Pancreas (tissue), 10 donors: ENCODE measurements at regions not wholly inside any gene's neighbourhood (a gene's known extent, or its start where the extent isn't known, plus 50 kb on each side); places are given as distances from the start of the nearest gene placed in this dataset.

Source experiments
- ATAC-seq, 4 donors: fragments of 200-7000 bp; cut with Tn5 transposase; one replicate each; pipeline versions ENCODE4 v1.8.0 to v1.9.1; 2020; ENCODE audit warnings: mild to moderate bottlenecking in 4 of 4, moderate library complexity in 4 of 4
- DNase-seq, 6 donors: peaks; one replicate each; pipeline ENCODE4 v3.0.0-alpha.2; 2020
- FAIRE-seq: peaks from 2 replicates; lab custom pipeline; 2012; peaks lifted over from hg19 to GRCh38; lab: Jason Lieb, UNC
- H3K27ac ChIP-seq, 4 donors: fragments of 200-600 bp; sonication (generic); 1 replicate in 3 of 4; 2 replicates in 1 of 4; pipeline versions ENCODE4 v1.5.0 to v1.8.0; 2020
- H3K27me3 ChIP-seq, 4 donors: fragments of 200-600 bp; one replicate each; pipeline ENCODE4 v1.8.0; 2021
- H3K36me3 ChIP-seq, 3 donors: fragments of 200-600 bp; sonication (generic) in 1 of 3; one replicate each; pipeline versions ENCODE4 v1.5.0 to v1.8.0; 2020 to 2021
- H3K4me1 ChIP-seq, 3 donors: fragments of 200-600 bp; one replicate each; pipeline ENCODE4 v1.8.0; 2021
- H3K4me3 ChIP-seq, 4 donors: fragments of 200-600 bp; sonication (generic) in 2 of 4; one replicate each; pipeline versions ENCODE4 v1.5.0 to v1.8.0; 2020 to 2021
- H3K9me3 ChIP-seq, 4 donors: fragments of 200-600 bp; one replicate each; pipeline ENCODE4 v1.8.0; 2021
- WGBS, 2 donors: extraction: QIAGEN DNeasy Blood & Tissue Kit; methylation state at CpG; one replicate each; pipeline ENCODE4 v1.1.7; 2013; 5-methylcytosine and 5-hydroxymethylcytosine counted together
- intact Hi-C, 3 donors: fragments of 100-400 bp; cut with DNase I; formaldehyde crosslinking; loops; one replicate each; pipeline versions ENCODE4 v1.11.1 to v1.14.2; 2022
- TF ChIP-seq, protein P1 (sequence below), 4 donors: fragments of 200-600 bp; sonication (generic) in 3 of 4; IDR thresholded peaks; one replicate each; pipeline versions ENCODE4 v1.5.0 to v1.8.0; 2021; ENCODE audit warnings: antibody characterized with exemption in 4 of 4
- donor health status: healthy with polysubstance abuse.
- donor health status: DM: no; HTN: no; CAD: no; lungs with moderate emphysema.
- donor health status: DM: no; HTN: no; CAD: no.
- donor health status: control.
- donor health status: control.
- donor health status: Bipolar disorder and iron deficiency.
- donor health status: DM: yes; HTN: yes; CAD: no.
- donor health status: DM: no; HTN: no; CAD: no.
- donor health status: DM: no; HTN: no; CAD: no.
- donor health status: DM: yes; HTN: yes; CAD: no.

- WGBS, 2 donors, result 76 to 81% methylated on average over 2 of the region's 2 CpGs
- Histone ChIP-seq H3K4me1 (no peaks in the 10 kb centered on the region), H3K27me3 (no peaks in the 10 kb centered on the region), H3K9me3 (no peaks in the 10 kb centered on the region), H3K27ac (no peak overlapping the region), H3K36me3 (no peaks in the 10 kb centered on the region), H3K4me3 (no peak overlapping the region)
- TF ChIP-seq, protein P1, sequence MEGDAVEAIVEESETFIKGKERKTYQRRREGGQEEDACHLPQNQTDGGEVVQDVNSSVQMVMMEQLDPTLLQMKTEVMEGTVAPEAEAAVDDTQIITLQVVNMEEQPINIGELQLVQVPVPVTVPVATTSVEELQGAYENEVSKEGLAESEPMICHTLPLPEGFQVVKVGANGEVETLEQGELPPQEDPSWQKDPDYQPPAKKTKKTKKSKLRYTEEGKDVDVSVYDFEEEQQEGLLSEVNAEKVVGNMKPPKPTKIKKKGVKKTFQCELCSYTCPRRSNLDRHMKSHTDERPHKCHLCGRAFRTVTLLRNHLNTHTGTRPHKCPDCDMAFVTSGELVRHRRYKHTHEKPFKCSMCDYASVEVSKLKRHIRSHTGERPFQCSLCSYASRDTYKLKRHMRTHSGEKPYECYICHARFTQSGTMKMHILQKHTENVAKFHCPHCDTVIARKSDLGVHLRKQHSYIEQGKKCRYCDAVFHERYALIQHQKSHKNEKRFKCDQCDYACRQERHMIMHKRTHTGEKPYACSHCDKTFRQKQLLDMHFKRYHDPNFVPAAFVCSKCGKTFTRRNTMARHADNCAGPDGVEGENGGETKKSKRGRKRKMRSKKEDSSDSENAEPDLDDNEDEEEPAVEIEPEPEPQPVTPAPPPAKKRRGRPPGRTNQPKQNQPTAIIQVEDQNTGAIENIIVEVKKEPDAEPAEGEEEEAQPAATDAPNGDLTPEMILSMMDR (IDR thresholded peaks at IDR 0.05), result no peak
- no peak for ATAC-seq
- intact Hi-C loops, result no loop called here
- FAIRE-seq, result no peak
- DNase-seq, result no peak
Observed at GRCh38 chr1:30403726-30404125, 319.7 kb downstream of the MATN1 start.

- intact Hi-C loops, result no loop called here
- no peak for FAIRE-seq
- no peak for DNase-seq
- Histone ChIP-seq H3K4me1 (no peaks in the 10 kb centered on the region), H3K27me3 (no peaks in the 10 kb centered on the region), H3K27ac (no peak overlapping the region), H3K9me3 (no peaks in the 10 kb centered on the region), H3K36me3 (no peaks in the 10 kb centered on the region), H3K4me3 (no peak overlapping the region)
- 85% methylated on average over 10 of the region's 10 CpGs for WGBS, 2 donors
- TF ChIP-seq, protein P1 (IDR thresholded peaks at IDR 0.05), result no peak
- ATAC-seq, result no peak
Observed at GRCh38 chr1:30403061-30403645, 320.2 kb downstream of the MATN1 start.

- DNase-seq, result no peak
Observed at GRCh38 chr1:30402031-30402430, 321.4 kb downstream of the MATN1 start.

GRCh38 chr1:30400507-30400906, 322.9 kb downstream of the MATN1 start:
- TF ChIP-seq, protein P1 (IDR thresholded peaks at IDR 0.05), result no peak
- no peaks in the 10 kb centered on the region for H3K27me3 ChIP-seq
- H3K4me3 ChIP-seq, result no peak overlapping the region

More at GRCh38 chr1:30402031-30402430, 321.4 kb downstream of the MATN1 start:
- TF ChIP-seq, protein P1 (IDR thresholded peaks at IDR 0.05), result no peak
- Histone ChIP-seq H3K36me3 (no peaks in the 10 kb centered on the region), H3K27me3 (no peaks in the 10 kb centered on the region), H3K4me1 (no peaks in the 10 kb centered on the region), H3K4me3 (no peak overlapping the region), H3K9me3 (no peaks in the 10 kb centered on the region), H3K27ac (no peak overlapping the region)
- 71 to 80% methylated on average over 2 of the region's 2 CpGs for WGBS, 2 donors
- no peak for FAIRE-seq
- intact Hi-C loops, result no loop called here
- ATAC-seq, result no peak

DNA sequence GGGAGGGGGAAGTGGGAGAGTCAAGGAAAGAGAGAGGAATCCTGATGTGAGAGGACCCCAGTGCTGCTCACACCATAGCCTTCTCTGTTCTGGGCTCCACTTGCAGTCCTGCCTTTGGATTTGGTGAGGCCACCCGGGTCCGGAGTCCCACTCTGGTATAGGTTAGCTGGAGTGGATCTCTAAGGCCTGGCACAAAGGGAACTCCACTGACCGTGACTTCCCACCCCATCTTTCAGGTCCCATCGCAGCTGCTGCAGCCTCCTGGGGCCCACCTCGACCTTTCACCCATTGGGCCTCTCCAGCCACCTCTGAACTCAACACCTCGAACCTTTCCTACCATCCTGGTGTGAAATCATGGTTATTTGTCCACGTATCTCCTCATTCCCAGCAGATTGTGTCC, 324.4 kb downstream of the MATN1 start:
- Histone ChIP-seq H3K4me1 (no peaks in the 10 kb centered on the region), H3K9me3 (no peaks in the 10 kb centered on the region), H3K4me3 (no peak overlapping the region), H3K27me3 (no peaks in the 10 kb centered on the region), H3K36me3 (no peaks in the 10 kb centered on the region), H3K27ac (no peak overlapping the region)
- DNase-seq, result peak in 1 of 6 donors; percentile 32
- intact Hi-C loops, result no loop called here
- no peak for FAIRE-seq
- no peak for ATAC-seq
- TF ChIP-seq, protein P1 (IDR thresholded peaks at IDR 0.05), result no peak
- 67 to 80% methylated on average over 7 of the region's 7 CpGs for WGBS, 2 donors

More at GRCh38 chr1:30400507-30400906, 322.9 kb downstream of the MATN1 start:
- no peak for FAIRE-seq
- no peaks in the 10 kb centered on the region for H3K9me3 ChIP-seq
- intact Hi-C loops, result no loop called here
- no peaks in the 10 kb centered on the region for H3K4me1 ChIP-seq
- no peak overlapping the region for H3K27ac ChIP-seq
- no peak for ATAC-seq
- peak in 1 of 6 donors; percentile 11 for DNase-seq
- H3K36me3 ChIP-seq, result no peaks in the 10 kb centered on the region
- WGBS, 2 donors, result 57 to 61% methylated on average over 4 of the region's 4 CpGs
